B cell (primary cell): ENCODE measurements at regions not wholly inside any gene's neighbourhood (a gene's known extent, or its start where the extent isn't known, plus 50 kb on each side); places are given as distances from the start of the nearest gene placed in this dataset.

Experiments used
- CTCF ChIP-seq: fragments of 200-600 bp; IDR thresholded peaks from one replicate; pipeline ENCODE4 v1.8.0; 2022; ENCODE audit warnings: antibody characterized with exemption, mild to moderate bottlenecking
- EZH2 ChIP-seq: IDR thresholded peaks from 2 replicates; pipeline ENCODE4 v1.6.1; 2012; ENCODE audit warnings: borderline replicate concordance, low read depth, mild to moderate bottlenecking, moderate library complexity, low read length; ENCODE audit not compliant: insufficient read depth, poor library complexity, severe bottlenecking

GRCh38 chr1:83606416-83606955, 392.4 kb downstream of the TTLL7 start:
- TF ChIP-seq CTCF (no peak), EZH2 (no peak)
